NCI-H128 (cell line): ENCODE measurements at regions not wholly inside any gene's neighbourhood (a gene's known extent, or its start where the extent isn't known, plus 50 kb on each side); places are given as distances from the start of the nearest gene placed in this dataset.
"Not testable (repeated sequence)": the region's sequence is repeated elsewhere in the genome, so short reads cannot be mapped to it uniquely, and the experiment has no call there.

ENCODE experiments used
- DNase-seq: peaks from one replicate; lab custom pipeline; 2025; ENCODE audit not compliant: unreplicated experiment; lab: John Stamatoyannopoulos, UW

DNA sequence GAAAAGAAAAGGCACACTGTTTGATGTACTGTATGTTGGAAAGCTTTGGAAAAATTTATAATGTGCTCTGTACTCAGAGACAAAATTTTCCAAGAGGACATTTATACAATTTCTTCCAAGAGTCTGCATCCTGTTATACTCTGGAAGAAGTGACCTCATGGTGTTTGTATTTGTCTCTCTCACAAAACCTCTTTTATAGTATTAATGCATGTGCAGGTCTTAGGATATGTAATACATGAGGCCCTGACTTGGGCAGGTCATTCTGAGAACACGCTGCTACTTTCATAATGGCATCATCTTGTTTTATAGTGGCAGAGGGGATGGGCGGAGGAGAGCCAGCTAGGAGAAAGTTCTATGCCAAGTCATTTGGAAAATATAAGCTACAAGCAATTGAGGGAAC lies 72.0 kb upstream of the P3H2 start:
- no peak for DNase-seq

DNA sequence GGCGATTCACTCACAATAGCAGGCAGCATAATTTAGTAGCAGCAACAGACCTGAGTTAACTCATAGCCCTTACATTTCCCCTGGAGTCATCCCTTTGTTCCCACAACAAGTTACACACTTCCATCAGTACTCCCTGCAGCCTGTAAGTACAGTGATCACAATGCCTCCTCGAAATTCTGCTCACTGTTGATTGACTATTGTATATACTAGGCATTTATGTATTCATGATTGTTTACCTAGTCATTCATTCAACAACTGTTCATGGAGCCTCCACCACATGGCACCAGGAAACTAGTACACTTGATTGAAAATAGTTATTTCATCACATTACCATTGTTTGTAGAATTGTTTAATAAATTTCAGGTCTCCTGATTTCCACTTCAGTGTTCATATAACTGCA lies 71.4 kb upstream of the P3H2 start:
- DNase-seq, result no peak

DNA sequence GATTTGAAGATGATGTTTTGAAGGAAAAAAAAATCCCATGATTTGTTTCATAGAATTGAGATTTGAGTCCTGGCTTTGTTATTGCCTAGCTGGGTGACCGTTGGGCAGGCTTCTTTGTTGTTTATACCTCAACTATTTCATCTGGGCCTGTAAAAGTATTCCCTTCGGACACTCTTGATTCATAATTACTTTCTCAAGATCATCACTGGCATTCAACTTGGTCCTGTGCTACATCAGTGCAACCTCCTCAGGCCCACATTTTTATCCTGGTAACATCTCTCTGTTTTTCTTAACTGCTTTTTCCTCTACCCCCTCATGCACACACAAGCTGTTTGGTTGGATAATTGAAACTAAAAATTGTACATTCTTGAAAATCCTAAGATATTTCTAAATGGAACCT lies 67.5 kb upstream of the P3H2 start:
- no peak for DNase-seq

DNA sequence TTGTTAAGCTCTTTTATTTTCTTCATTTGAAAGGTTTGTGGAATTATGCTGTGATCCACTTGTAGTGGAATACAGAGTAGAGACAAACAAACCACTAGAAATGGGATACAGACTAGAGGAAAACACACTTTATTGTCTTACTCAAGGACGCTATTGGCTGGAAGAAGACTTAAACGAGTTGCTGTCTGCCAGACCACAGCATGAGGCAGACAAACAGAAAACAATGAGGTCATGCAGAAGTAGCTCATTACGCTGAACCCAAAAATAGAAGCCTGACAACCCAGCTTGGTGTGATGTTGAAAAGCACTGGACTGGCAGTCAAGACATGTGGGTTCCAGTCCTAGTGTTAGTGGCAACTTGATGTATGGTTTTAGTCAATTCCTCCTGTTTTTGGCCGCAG lies 62.4 kb upstream of the P3H2 start:
- DNase-seq, result peak; percentile 73

DNA sequence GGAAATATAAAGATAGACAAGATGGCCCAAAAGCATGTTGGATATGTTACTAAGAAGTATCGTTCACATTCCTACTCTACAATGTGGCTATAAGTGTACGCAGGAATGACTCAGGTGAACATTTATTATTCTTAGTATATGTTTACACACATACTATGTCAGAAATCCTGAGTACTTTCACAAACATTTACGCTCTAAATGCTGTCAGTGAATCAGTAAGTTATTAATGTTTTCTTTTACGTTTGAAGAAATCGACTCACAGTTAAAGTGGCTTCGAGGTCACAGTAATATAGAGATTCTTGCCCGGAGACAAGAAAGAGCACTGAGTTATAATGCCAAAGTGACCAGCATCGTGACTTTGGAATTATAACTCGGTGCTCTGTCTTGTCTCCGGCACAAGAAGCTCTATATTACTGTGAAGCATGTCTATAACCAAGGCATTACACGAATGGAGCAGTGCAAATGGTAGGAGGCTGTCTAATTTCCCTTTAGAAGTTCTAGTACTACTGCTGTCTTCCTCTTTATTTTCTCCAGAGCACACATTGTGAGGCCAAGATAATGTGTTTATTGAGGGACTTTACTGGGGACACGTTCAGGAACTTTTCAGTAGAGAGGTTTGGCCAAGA lies 61.8 kb upstream of the P3H2 start:
- DNase-seq, result no peak

DNA sequence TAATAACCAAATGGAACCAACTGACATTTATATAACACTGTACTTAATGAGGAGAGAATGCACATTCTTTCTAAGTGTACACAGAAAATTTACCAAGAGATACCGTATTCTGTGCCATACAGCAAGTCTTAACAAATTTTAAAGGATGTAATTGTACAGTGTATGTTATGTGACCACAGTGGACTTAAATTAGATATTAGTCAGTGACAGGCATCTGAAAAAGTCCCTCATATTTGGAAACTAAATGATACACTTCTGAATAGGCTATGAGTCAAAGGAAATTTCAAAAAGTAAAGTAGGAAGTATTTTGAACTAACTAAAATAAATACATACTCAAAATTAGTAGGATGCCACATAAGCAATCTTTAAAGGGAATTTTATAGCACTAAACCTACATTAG lies 59.6 kb upstream of the P3H2 start:
- DNase-seq, result no peak

DNA sequence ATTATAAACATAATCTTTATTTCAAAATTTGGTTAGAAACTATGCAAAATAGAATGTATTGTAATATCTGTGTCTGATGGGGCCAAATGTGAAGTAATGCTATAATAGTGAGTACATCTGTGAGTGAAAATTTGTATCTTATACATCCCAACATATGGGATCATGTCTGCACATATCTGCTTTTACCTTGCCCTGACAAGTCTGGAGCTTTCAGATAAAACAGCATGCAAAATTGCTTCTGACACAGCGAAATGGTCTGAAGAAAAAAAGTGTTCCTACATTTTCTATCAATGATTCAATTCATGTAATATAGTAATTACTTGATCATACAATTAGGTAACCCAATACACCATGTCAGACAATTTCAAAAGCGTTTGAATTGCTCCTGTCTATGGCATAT lies 58.1 kb upstream of the P3H2 start:
- DNase-seq, result no peak

DNA sequence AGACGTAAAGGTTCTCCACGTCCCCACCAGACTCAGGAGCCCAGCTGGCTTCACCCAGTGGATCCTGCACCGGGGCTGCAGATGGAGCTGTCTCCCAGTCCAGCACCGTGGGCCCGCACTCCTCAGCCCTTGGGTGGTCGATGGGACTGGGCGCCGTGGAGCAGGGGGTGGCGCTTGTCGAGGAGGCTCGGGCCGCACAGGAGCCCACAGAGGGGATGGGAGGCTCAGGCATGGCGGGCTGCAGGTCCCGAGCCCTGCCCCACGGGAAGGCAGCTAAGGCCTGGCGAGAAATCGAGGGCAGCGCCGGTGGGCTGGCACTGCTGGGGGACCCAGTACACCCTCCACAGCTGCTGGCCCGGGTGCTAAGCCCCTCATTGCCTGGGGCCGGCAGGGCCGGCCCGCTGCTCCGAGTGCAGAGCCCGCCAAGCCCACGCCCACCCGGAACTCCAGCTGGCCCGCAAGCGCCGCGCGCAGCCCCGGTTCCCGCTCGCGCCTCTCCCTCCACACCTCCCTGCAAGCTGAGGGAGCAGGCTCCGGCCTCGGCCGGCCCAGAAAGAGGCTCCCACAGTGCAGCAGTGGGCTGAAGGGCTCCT lies 56.3 kb upstream of the P3H2 start:
- not testable (repeated sequence) for DNase-seq

DNA sequence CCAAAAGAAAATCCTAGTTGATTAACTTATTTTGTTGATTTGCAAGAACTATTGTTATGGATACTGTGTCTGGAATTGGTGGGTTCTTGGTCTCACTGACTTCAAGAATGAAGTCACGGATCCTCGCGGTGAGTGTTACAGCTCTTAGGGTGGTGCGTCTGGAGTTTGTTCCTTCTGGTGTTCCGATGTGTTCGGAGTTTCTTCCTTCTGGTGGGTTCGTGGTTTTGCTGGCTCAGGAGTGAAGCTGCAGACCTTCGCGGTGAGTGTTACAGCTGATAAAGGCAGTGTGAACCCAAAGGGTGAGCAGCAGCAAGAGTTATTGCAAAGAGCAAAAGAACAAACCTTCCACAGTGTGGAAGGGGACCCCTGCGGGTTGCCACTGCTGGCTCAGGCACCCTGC lies 55.4 kb upstream of the P3H2 start:
- DNase-seq, result not testable (repeated sequence)

DNA sequence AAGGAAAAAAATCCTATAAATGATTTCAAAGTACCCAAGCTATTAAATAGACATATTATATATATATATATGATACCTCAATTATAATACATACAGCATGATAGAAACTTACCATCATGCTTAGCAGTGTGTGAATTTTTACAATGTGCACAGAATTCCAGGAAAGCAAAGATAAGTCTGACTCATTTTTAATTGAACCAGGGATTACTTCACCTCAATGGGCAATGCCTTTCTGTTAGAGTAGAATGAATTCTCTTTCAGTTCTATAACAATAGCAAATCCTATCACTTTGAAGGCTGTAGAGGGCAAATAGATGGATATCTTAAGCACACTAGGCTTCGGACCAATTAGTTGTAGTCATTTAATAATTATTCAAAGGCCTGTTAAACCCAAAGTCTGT lies 54.8 kb upstream of the P3H2 start:
- DNase-seq, result no peak

DNA sequence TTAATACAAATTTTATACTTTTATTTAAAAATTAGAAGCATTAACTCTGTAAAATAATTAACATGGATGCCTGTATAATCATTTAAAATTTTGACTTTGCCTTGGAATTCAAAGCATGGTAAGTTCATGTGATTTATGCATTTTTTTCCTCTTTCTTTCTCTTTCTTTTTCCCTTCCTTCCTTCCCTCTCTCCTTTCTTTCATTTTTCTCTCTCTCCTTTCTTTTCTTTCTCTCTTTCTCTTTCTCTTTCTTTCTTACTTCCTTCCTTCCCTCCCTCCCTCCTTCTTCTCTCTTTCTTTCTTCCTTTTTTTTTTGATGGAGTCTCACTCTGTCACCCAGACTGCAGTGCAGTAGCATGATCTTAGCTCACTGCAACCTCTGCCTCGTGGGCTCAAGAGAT lies 53.8 kb upstream of the P3H2 start:
- DNase-seq, result no peak

DNA sequence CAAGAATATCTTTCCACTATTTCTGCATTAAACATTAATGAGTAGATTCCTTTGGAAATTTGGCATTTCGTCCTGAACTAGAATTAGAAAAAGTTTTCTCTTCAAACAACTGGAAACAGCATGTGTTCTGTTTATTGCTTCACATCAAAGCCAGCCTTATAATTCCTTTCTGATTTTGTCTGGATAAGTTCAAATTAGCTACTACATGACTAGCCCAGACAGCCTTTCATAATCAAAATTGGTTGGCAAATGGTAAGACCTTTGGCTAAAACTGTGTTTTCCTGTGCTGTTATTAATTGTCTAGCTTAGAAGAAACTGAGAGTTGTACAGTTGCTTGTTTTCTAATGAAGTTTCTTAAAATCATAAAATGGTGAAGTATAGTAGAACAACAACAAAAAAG lies 52.7 kb upstream of the P3H2 start:
- DNase-seq, result no peak

DNA sequence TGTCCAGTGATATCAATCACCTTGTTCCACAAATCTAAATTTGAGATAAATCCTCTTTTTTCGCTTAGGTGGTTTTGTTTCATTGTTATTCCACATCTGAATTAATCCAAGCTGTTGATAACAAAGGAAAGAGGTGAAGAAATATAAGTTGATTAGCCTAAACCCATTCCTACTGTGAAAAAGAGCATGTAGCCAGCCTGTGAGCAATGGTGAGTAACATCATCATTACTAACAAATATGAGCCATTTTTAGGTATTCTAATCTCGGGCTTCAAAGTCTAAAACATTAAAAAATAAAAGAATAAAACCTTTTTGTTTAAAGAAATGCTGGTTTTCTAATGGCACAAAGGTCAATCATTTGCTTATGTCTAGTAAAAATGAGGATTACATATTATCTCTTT lies 52.1 kb upstream of the P3H2 start:
- no peak for DNase-seq
